GM21723 (cell line): ENCODE measurements at regions not wholly inside any gene's neighbourhood (a gene's known extent, or its start where the extent isn't known, plus 50 kb on each side); places are given as distances from the start of the nearest gene placed in this dataset.
A peak's percentile ranks its signal among the peaks of the same experiment; 100 is the strongest.
"Not testable (repeated sequence)": the region's sequence is repeated elsewhere in the genome, so short reads cannot be mapped to it uniquely, and the experiment has no call there.

Experiments used
- ATAC-seq: cut with Tn5 transposase; IDR thresholded peaks from one replicate; pipeline ENCODE4 v1.9.1; 2021; ENCODE audit warnings: mild to moderate bottlenecking, moderate library complexity; ENCODE audit not compliant: unreplicated experiment

DNA sequence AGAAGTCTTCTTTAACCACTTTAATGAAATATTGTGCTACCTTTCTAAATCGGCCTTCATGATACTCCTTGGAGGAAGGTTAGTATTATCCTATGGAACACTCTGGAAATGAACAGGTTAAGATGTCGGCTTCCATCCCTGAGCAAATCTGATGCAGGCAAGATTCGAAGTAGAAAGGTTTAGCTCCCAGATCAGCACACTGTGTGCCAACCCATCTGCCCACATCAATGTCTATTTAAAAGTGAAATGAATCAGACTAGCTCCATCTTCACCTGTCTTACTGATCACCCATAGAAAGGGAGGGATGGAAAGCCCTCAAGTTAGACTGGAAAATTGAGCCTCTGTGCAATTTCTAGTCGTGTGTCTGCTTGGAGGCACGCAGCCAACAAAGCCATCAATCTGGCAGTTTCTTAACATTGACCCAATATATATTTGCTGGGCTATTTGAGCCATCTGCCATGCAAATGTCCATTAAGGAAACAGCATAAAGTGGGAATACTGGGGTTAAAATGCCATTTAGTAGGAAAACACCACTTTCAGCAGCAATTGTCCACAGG, 506.1 kb downstream of the RMST start:
- no peak for ATAC-seq

GRCh38 chr12:97977870-97978405, 515.3 kb downstream of the RMST start:
- ATAC-seq, result no peak

DNA sequence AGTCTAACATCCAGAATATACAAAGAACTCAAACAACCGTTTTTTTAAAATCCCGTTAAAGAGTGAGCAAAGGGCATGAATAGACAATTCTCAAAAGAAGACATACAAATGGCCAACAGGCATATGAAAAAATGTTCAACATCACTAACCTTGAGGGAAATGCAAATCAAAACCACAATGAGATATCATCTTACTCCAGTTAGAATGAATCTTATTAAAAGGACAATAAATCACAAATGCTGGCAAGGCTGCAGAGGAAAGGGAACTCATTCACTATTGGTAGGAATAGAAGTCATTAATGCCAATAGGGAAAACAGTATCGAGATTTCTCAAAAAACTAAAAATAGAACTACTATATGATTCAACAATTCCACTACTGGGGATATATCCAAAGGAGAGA, 520.1 kb downstream of the RMST start:
- ATAC-seq, result no peak

DNA sequence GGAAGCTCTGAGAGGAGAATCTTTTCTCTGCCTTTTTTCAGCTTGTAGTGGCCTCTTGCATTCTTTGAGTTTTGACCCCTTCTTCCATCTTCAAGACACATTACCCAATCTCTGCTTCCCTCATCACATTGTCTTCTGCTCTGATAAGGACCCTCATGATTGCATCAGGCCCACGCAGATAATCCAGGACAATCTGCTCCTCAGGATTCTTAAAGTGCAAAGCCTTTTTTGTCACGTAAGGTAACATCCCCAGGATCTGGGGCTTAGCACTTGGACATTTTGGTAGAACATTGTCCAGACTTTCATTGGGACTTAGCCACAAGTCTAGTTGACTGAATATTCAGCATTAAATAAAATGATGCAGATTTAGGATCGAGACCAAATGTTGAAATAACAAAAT, 521.2 kb downstream of the RMST start:
- no peak for ATAC-seq

GRCh38 chr12:97984436-97984835, 521.8 kb downstream of the RMST start:
- ATAC-seq, result no peak

DNA sequence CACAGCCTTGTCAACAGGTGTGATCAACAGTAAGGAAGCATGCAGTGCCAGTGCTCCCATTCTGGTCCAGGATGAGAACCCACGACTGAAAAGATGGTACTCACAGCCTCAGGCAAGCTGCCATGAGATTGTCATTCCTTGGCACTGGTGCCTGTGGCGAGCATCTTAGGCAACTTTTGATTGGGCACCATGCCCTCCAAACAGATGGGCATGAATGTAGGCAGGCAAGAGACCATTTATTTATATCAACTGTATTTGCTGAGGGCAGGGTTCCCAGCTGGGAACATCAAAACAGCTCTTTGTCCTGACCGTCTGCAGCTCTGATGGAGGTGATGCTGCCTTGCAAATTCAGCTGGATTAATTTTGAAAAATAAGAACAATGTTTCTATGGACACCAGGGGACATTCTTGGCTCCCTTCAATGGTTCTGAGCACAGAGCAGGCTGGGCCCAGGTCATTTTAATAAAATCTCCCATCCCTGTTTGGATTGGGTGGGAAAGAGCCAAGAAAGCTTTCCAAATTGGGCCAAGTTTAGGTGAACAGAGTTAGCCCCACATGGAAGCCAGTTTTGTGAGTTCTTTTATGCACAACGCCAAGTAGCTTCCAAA, 522.5 kb downstream of the RMST start:
- ATAC-seq, result no peak

DNA sequence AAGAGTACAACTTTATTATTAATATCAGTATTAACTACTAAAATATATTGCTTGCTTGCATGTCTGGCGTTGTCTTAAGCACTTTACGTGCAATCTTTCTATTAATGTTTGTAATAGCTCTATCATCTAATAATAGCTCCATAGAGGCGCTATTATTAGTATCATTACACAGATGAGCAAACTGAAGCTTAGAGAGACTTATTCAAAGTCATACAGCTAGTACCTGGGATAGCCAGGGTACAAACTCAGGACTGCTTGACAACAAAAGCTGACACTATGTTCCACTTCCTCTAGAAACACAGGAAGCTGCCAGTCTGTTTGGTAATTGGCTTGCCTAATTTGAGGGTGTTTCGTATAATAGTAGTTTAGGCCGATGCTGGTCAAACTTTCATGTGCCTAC, 523.2 kb downstream of the RMST start:
- no peak for ATAC-seq

DNA sequence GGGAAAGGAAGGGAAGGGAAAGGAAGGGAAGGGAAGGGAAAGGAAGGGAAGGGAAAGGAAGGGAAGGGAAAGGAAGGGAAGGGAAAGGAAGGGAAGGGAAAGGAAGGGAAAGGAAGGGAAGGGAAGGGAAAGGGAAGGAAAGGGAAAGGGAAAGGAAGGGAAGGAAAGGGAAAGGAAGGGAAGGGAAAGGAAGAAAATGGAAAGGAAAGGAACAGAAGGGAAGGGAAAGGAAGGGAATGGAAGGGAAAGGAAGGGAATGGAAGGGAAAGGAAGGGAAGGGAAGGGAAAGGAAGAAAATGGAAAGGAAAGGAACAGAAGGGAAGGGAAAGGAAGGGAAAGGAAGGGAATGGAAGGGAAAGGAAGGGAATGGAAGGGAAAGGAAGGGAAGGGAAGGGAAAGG, 526.0 kb downstream of the RMST start:
- not testable (repeated sequence) for ATAC-seq

GRCh38 chr12:97989366-97989940, 525.9 kb upstream of the TMPO start:
- ATAC-seq, result no peak

GRCh38 chr12:97994746-97995484, 520.5 kb upstream of the TMPO start:
- no peak for ATAC-seq

DNA sequence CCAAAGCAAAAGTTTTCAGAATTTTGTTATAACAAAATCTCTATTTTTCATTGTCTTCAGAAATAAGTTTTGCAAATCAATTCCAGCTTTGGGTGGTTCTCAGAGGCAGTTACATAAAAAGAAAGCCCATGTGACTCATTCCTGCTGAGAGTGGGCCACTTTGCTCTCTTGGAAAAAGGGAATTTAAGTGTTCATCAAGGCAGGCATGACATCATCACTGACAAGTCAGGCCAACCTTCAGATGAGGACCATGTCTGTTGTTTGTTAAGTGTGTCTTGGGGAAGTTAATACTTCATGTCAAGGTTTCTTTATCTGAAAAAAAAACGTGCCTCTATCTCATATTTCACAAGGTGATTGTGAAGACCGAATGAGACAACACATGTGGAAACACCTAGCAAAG, 519.8 kb upstream of the TMPO start:
- no peak for ATAC-seq

- no peak for ATAC-seq
Observed at GRCh38 chr12:98001430-98001829, 514.0 kb upstream of the TMPO start.

DNA sequence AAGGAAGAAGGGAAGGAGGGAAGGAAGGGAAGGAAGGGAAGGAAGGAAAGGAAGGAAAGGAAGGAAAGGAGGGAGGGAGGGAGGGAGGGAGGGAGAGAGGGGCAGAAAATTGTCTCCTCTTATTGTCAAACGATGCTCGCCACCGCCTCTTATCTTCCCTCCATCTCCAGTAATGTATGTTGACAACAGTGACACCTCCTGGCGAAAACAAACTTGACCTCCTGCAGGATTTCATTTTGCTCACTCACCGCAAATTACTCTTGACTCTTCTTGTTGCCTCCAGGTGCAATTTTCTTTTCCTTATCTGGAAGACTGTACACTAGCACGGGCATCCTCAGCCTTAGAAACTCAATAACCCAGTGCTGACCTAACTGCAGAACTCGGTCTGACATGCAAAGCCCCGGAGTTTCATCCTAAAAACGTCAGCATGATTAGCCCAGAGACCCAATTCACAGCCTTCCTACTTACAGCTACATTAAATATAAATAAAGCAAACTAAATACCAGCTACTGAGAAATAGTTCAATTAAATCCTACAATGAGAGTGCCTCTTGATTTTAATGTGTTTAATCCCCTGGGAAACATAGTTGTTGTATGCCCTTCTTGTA, 512.4 kb upstream of the TMPO start:
- peak; percentile 73 for ATAC-seq

GRCh38 chr12:98007963-98008362, 507.4 kb upstream of the TMPO start:
- ATAC-seq, result no peak

- no peak for ATAC-seq
Observed at GRCh38 chr12:98013560-98013959, 501.8 kb upstream of the TMPO start.

DNA sequence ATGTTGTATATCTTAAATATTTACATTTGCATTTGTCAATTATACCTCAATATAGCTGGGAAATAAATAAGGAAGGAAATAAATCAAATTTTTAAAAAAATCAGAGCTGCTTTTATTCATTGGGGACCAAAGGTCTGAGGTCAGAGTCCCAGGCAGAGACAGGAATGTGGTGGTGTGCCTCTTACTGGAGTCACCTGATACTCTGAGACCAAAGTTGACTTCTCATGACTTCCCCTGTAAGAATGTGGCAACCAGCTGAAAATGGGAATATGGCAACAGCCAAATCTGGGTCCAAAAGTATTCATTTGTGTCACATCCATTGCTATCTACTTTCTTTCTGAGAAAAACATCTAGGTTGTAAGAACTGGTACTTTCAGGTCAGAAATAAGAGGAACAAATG, 496.6 kb upstream of the TMPO start:
- ATAC-seq, result no peak

- no peak for ATAC-seq
Observed at GRCh38 chr12:98020376-98020775, 495.0 kb upstream of the TMPO start.

- ATAC-seq, result no peak
Observed at GRCh38 chr12:98022961-98023360, 492.4 kb upstream of the TMPO start.

DNA sequence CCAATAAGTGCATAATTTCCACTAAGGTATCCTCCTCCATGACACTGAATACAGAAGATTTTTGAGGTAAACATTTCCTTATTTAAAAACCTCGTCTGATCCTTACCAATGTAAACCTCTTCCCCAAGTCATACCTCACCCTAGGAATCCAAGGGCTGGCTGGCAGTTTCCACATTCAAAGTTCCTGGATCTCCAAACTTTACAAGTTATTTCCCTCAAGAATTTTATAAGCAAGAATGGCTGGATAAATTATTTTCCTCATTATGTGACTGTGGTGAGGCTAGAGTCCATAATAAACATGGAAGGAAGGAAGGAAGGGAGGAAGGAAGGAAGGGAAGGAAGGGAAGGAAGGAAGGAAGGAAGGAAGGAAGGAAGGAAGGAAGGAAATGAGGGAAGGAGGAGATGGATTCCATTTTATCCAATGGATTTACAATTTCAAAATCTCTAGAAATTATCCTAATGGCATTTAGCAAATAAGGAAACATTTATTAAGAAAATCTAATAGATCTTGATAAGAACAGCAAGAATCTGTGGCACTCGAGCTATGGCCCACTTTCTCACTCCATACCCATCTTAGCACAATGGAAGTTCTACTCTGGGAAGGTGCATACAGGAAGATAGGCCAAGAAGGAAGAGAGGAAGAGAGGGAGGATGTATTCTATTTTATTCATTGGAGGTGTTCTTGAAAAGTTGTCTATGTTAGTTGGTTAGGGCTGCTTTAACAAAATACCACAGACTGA, 477.8 kb upstream of the TMPO start:
- ATAC-seq, result no peak

- no peak for ATAC-seq
Observed at GRCh38 chr12:98042668-98043067, 472.7 kb upstream of the TMPO start.

DNA sequence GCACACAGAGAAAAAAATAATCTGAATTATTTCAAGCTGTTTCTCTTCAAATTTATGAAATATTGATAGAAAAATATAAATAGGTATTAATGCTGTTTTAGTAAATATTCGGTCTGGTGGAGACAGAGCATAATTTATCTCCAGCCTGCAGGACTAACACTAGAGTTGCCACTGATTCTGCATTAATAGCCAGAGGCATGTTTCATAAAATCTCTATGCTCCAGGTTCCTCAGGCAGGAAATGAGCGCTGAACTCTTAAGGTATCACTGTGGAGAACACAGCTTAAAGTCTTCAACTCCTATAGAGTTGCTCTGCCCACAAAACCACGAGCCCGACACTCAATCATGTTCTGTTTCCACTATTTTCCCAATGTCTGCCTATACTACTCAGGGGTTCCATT, 470.0 kb upstream of the TMPO start:
- ATAC-seq, result no peak
